ENCODE measurements at regions not wholly inside any gene's neighbourhood (a gene's known extent, or its start where the extent isn't known, plus 50 kb on each side); places are given as distances from the start of the nearest gene placed in this dataset.
"Not testable (repeated sequence)": the region's sequence is repeated elsewhere in the genome, so short reads cannot be mapped to it uniquely, and the experiment has no call there.

DNA sequence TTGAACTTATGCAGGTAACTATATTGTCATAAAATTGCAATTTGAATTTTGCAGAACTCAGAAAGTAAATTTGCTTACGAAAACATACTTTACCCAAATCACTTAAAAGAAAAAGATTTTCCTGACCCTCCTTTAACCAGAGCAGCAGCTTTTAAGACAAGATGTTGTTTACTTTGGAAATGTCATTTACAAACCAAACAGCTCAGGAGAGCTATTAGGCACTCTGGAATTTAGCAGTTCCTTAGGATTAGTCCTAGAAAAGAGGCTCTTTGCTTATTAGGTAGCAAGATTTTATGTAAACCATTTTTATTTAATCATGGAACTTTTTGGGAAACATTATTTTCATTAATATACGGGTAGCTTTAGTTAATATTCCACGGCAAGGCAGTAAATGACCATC is 765.7 kb upstream of the POU3F4 start:
- H3K36me3 Mint-ChIP-seq, result no peaks in the 10 kb centered on the region
- no peaks in the 10 kb centered on the region for H3K4me1 Mint-ChIP-seq (ENCODE audit: low read depth)
- no peaks in the 10 kb centered on the region for H3K9me3 Mint-ChIP-seq
- POLR2A ChIA-PET, result no interaction called here
- H3K27ac Mint-ChIP-seq, result no peak overlapping the region
- CTCF ChIA-PET, result no interaction called here
- no peak for DNase-seq
- intact Hi-C loops (cut with micrococcal nuclease), result no loop called here
- no peaks in the 10 kb centered on the region for H3K27me3 Mint-ChIP-seq
- H3K4me3 Mint-ChIP-seq, result no peak overlapping the region

DNA sequence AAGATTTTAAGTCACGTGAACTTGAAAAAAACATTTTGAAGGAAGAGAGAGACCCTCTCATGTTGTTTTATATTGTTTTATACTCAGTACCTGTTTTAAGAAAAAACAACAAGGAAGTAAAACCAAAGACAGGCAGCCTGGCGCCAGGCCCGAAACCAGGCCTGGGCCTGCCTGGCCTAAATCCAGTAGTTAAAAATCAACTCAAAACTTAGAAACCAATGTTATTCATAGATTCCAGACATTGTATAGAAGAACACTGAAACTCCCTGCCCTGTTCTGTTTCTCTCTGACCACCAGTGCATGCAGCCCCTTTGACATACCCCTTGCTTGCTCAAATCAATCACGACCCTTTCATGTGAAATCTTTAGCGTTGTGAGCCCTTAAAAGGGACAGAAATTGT is 762.4 kb upstream of the POU3F4 start:
- H3K4me1 Mint-ChIP-seq (ENCODE audit: low read depth); H3K27ac Mint-ChIP-seq; intact Hi-C loops (cut with micrococcal nuclease); DNase-seq; H3K36me3 Mint-ChIP-seq; H3K9me3 Mint-ChIP-seq; H3K27me3 Mint-ChIP-seq; H3K4me3 Mint-ChIP-seq; POLR2A ChIA-PET; CTCF ChIA-PET: not testable (repeated sequence)

DNA sequence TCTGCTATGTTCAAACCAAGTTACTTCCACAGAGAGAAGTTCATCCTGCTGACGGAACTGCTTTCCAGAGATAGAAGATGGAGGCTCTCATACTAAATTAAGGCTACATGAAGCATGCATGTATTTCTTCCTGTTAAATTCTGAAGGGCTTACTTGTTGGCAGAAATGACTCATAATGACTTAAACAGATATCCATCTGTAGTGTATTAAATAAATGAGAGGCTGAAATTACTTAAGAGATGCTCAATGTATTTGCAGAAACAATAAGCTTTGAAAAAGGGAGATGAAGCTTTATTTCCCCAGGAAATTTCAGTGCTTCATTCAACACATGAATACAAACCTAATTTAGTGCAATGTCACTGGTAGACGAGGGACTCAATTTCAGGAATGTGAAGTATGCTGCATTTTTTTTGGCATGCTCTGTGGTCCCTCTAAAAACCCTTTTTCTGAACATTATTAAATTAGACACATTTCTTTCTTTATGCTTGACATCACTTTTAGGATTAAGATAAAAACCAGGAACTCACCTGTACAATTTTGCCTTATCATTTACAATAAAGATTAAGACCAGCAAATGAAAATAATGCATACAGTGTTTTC is 759.1 kb upstream of the POU3F4 start:
- H3K4me3 Mint-ChIP-seq, result no peak overlapping the region
- POLR2A ChIA-PET, result no interaction called here
- CTCF ChIA-PET, result no interaction called here
- no peaks in the 10 kb centered on the region for H3K4me1 Mint-ChIP-seq (ENCODE audit: low read depth)
- intact Hi-C loops (cut with micrococcal nuclease), result no loop called here
- DNase-seq, result no peak
- H3K27ac Mint-ChIP-seq, result no peak overlapping the region
- H3K27me3 Mint-ChIP-seq, result no peaks in the 10 kb centered on the region
- no peaks in the 10 kb centered on the region for H3K36me3 Mint-ChIP-seq
- H3K9me3 Mint-ChIP-seq, result no peaks in the 10 kb centered on the region

DNA sequence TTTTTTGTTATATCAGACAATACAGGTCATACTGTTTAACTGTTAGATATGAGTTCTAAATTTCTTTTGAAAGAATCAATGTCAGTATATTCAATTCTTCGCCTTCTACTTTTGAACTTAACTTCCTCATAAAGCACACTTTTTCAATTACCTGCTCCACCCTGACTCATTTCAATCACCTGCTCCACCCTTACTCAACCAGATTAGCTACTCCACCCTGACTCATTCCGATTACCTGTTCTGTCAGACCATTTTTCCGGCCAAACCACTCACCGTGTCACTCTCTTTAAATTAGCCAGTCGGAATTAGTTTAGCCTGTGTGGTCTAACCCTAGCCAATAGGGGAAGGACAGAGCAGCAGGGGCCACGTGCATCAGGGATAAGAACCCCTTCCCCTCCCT is 751.8 kb upstream of the POU3F4 start:
- no peaks in the 10 kb centered on the region for H3K36me3 Mint-ChIP-seq
- no peaks in the 10 kb centered on the region for H3K4me1 Mint-ChIP-seq (ENCODE audit: low read depth)
- intact Hi-C loops (cut with micrococcal nuclease), result no loop called here
- DNase-seq, result no peak
- H3K27me3 Mint-ChIP-seq, result no peaks in the 10 kb centered on the region
- ChIA-PET POLR2A (no interaction called here), CTCF (no interaction called here)
- no peaks in the 10 kb centered on the region for H3K9me3 Mint-ChIP-seq
- H3K27ac Mint-ChIP-seq, result no peak overlapping the region
- no peak overlapping the region for H3K4me3 Mint-ChIP-seq

DNA sequence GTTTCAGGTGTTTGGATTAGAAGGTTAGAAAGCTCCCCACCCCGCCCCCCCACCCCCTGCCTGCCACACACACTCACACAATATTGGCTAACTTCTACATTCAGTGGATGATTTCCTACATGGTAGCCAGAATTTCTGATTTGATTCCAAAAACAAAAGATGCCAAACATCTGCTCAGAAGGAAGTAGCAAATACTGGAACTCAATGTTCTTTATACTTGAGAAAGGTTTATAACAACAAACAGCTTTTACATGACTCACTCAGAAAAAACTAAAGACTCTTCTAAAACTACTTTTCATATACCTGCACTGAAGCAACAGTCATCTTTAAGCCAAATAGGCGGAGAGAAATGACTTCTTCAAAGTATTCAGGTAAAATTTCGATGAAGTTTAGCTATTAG is 750.5 kb upstream of the POU3F4 start:
- intact Hi-C loops (cut with micrococcal nuclease), result no loop called here
- Mint-ChIP-seq H3K4me3 (no peak overlapping the region), H3K4me1 (ENCODE audit: low read depth) (no peaks in the 10 kb centered on the region), H3K9me3 (no peaks in the 10 kb centered on the region), H3K27ac (no peak overlapping the region), H3K36me3 (no peaks in the 10 kb centered on the region), H3K27me3 (no peaks in the 10 kb centered on the region)
- ChIA-PET CTCF (no interaction called here), POLR2A (no interaction called here)
- no peak for DNase-seq

DNA sequence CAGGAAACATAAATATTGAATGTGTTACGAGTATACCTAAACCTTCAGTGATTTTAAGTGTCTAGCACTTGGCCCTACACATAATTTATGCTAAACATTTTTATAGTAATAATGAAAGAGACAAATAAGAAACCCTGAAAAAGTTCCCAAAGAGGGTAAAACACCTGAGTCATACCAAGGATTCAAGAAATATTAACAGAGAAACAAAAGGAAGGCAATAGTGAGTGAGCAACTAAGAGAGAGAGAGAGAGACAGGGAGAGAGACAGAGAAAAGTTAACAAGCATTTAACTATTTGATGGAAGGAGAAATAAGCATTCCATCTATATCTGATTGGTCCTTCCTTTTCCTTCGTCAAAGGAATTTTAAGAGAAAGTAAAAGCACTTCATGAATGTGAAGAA is 743.6 kb upstream of the POU3F4 start:
- CTCF ChIA-PET, result no interaction called here
- H3K36me3 Mint-ChIP-seq, result no peaks in the 10 kb centered on the region
- DNase-seq, result no peak
- POLR2A ChIA-PET, result no interaction called here
- no peaks in the 10 kb centered on the region for H3K4me1 Mint-ChIP-seq (ENCODE audit: low read depth)
- H3K4me3 Mint-ChIP-seq, result no peak overlapping the region
- intact Hi-C loops (cut with micrococcal nuclease), result no loop called here
- peaks cover 7% of the 10 kb centered on the region for H3K9me3 Mint-ChIP-seq
- no peak overlapping the region for H3K27ac Mint-ChIP-seq
- H3K27me3 Mint-ChIP-seq, result no peaks in the 10 kb centered on the region

DNA sequence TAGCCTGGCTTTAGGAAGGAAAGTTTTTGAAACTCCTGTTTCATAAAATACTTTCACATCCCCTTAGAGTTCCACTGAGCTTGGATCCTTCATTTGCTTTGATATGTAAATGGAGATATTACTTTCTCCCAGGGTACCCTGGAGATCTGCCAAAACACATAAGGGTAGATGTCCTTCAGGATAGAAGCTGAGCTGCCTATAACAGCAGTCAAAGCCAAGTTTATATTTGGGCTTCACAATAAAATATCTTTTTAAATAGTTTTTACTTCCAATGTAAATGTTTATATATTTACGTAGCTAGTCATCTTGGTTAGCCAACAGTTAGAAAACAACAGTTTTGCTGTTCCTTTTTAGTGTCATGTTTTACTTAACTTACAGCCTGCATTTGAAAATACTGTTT is 742.3 kb upstream of the POU3F4 start:
- H3K9me3 Mint-ChIP-seq, result peaks cover 7% of the 10 kb centered on the region
- no peaks in the 10 kb centered on the region for H3K27me3 Mint-ChIP-seq
- no peak for DNase-seq
- H3K4me3 Mint-ChIP-seq, result no peak overlapping the region
- intact Hi-C loops (cut with micrococcal nuclease), result no loop called here
- no peaks in the 10 kb centered on the region for H3K4me1 Mint-ChIP-seq (ENCODE audit: low read depth)
- POLR2A ChIA-PET, result no interaction called here
- CTCF ChIA-PET, result no interaction called here
- H3K36me3 Mint-ChIP-seq, result no peaks in the 10 kb centered on the region
- H3K27ac Mint-ChIP-seq, result no peak overlapping the region

DNA sequence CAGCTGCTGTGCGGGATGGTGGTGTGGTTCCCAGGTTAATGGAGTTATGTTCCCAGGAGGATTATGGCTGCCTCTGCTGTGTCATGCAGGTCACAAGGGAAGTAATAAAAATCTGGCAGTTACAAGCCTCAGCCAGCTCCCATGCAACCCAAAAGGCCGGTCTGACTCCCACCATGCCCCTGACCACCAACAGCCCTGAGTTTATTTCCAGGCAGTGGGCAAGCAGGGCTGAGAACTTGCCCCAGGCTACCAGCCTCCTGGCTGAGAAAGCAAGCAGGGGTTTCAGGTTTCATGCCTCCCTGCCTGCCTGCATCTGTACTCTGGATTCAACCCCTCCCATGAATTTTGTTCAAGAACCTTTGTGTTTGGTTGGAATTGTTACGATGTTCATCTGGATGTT is 732.7 kb upstream of the POU3F4 start:
- H3K36me3 Mint-ChIP-seq, result no peaks in the 10 kb centered on the region
- H3K27me3 Mint-ChIP-seq, result no peaks in the 10 kb centered on the region
- POLR2A ChIA-PET, result no interaction called here
- no peak for DNase-seq
- H3K9me3 Mint-ChIP-seq, result peaks cover 2% of the 10 kb centered on the region
- H3K4me1 Mint-ChIP-seq (ENCODE audit: low read depth), result no peaks in the 10 kb centered on the region
- intact Hi-C loops (cut with micrococcal nuclease), result no loop called here
- no peak overlapping the region for H3K27ac Mint-ChIP-seq
- no peak overlapping the region for H3K4me3 Mint-ChIP-seq
- CTCF ChIA-PET, result no interaction called here

DNA sequence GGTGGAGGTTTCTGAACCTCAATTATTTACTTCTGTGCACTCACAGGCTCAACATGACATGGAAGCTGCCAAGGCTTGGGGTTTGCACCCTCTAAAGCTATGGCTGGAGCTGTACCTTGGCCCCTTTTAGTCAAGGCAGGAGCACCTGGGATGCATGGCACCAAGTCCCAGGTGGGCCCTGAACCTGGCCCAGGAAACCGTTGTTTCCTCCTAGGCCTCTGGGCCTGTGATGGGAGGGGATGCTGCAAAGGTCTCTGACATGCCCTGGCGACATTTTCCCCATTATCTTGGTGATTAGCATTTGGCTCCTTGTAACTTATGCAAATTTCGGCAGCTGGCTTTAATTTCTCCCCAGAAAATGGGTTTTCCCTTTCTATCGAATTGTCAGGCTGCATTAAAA is 726.1 kb upstream of the POU3F4 start:
- intact Hi-C loops (cut with micrococcal nuclease), result no loop called here
- ChIA-PET POLR2A (no interaction called here), CTCF (no interaction called here)
- Mint-ChIP-seq H3K36me3 (no peaks in the 10 kb centered on the region), H3K27ac (no peak overlapping the region), H3K9me3 (peaks cover 5% of the 10 kb centered on the region), H3K4me1 (ENCODE audit: low read depth) (no peaks in the 10 kb centered on the region), H3K4me3 (no peak overlapping the region), H3K27me3 (no peaks in the 10 kb centered on the region)
- no peak for DNase-seq

DNA sequence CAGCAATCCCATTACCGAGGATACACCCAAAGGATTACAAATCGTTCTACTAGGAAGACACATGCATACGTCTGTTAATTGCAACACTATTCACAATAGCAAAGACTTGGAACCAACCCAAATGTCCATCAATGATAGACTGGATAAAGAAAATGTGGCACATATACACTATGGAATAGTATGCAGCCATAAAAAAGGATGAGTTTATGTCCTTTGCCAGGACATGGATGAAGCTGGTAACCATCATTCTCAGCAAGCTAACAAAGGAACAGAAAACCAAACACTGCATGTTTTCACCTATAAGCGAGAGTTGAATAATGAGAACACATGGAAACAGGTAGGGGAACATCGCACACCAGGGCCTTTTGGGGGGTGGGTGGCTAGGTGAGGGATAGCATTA is 695.2 kb upstream of the POU3F4 start:
- H3K4me1 Mint-ChIP-seq (ENCODE audit: low read depth); POLR2A ChIA-PET; CTCF ChIA-PET; DNase-seq; H3K36me3 Mint-ChIP-seq; intact Hi-C loops (cut with micrococcal nuclease); H3K9me3 Mint-ChIP-seq; H3K27me3 Mint-ChIP-seq; H3K4me3 Mint-ChIP-seq; H3K27ac Mint-ChIP-seq: not testable (repeated sequence)

DNA sequence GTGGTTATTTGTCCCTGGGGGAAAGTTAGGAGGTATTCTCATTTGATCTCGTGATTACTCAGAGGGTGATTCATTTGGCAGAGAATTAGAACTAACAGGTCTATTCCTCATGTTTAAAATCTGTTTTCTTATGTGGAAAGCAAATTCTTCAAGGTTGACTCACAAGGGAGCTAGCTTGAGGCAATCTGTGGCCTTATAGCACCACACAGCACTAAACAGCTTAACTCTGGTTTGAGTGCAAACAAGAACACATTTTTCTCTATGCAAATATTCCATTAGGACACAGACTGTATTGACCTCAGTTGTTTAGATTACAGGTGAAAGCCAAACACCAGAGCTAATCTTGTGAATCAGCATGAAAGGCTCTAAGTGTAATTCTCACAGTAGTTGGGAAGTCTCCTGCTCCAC is 694.4 kb upstream of the POU3F4 start:
- intact Hi-C loops (cut with micrococcal nuclease), result no loop called here
- Mint-ChIP-seq H3K36me3 (no peaks in the 10 kb centered on the region), H3K4me1 (ENCODE audit: low read depth) (no peaks in the 10 kb centered on the region), H3K27ac (no peak overlapping the region), H3K4me3 (no peak overlapping the region), H3K27me3 (no peaks in the 10 kb centered on the region), H3K9me3 (peaks cover 2% of the 10 kb centered on the region)
- CTCF ChIA-PET, result no interaction called here
- POLR2A ChIA-PET, result no interaction called here
- no peak for DNase-seq

DNA sequence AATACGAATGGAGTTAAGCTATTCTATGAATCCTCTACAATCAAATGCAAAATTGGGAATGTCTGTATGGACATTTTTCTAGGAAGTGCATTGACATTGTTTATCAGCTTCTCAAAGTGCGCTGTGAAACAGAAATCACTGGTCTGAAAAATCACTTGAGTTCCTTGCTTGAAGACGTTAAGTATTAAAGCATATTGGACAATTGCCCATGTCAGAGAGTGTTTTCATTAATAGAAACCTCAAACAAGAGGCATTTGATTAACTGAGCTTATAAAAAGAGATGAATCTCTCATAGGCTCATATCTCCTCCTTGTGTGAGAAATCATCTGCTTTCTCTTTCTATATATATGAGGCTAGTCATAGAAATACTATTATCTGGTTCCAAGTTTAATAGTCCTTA is 692.1 kb upstream of the POU3F4 start:
- intact Hi-C loops (cut with micrococcal nuclease), result no loop called here
- no peak for DNase-seq
- CTCF ChIA-PET, result no interaction called here
- peaks cover 2% of the 10 kb centered on the region for H3K9me3 Mint-ChIP-seq
- H3K4me1 Mint-ChIP-seq (ENCODE audit: low read depth), result no peaks in the 10 kb centered on the region
- no peaks in the 10 kb centered on the region for H3K27me3 Mint-ChIP-seq
- no peak overlapping the region for H3K4me3 Mint-ChIP-seq
- H3K27ac Mint-ChIP-seq, result no peak overlapping the region
- no peaks in the 10 kb centered on the region for H3K36me3 Mint-ChIP-seq
- POLR2A ChIA-PET, result no interaction called here

DNA sequence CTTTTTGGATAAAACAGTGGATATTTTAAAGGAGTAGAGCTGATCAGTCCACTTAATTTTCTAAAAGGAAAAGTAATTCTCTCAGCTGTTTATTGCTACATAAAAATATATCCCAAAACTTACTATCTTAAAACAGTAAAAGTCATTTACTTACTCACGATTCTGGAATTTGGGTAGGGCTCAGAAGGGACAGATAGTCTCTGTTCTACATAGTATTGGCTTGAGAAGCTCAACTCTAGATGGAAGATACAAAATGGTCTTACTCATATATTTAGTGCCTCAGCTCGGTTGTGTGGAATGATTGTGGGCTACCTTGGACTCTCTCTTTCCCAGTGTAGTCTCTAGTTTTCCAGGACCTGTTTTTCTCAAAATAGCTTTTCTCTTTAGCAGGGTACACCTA is 691.5 kb upstream of the POU3F4 start:
- H3K27ac Mint-ChIP-seq, result no peak overlapping the region

DNA sequence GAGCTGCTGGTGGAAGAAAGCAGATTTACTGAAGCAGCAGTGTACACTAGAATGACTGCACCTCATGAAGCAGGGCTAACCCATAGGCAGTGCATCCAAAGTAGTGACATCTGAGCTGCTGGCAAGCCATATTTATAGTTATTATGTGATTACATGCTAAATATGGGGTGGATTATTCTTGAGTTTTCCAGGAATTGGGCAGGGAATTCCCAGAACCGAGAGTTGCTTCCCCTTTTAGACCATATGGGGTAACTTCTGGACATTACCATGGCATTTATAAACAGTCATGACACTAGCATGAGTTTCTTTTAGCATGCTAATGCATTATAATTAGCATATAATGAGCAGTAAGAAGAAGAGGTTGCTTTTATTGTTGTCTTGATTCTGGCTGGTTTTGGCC is 665.8 kb upstream of the POU3F4 start:
- no peaks in the 10 kb centered on the region for H3K27me3 Mint-ChIP-seq
- H3K9me3 Mint-ChIP-seq, result no peaks in the 10 kb centered on the region
- ChIA-PET POLR2A (no interaction called here), CTCF (no interaction called here)
- H3K36me3 Mint-ChIP-seq, result no peaks in the 10 kb centered on the region
- H3K4me3 Mint-ChIP-seq, result no peak overlapping the region
- H3K27ac Mint-ChIP-seq, result no peak overlapping the region
- DNase-seq, result no peak
- H3K4me1 Mint-ChIP-seq (ENCODE audit: low read depth), result no peaks in the 10 kb centered on the region
- intact Hi-C loops (cut with micrococcal nuclease), result no loop called here

More for the DNA sequence above, 691.5 kb upstream of the POU3F4 start:
- no peak for DNase-seq
- POLR2A ChIA-PET, result no interaction called here
- H3K4me3 Mint-ChIP-seq, result no peak overlapping the region
- no peaks in the 10 kb centered on the region for H3K9me3 Mint-ChIP-seq
- intact Hi-C loops (cut with micrococcal nuclease), result no loop called here
- no peaks in the 10 kb centered on the region for H3K4me1 Mint-ChIP-seq (ENCODE audit: low read depth)
- H3K36me3 Mint-ChIP-seq, result no peaks in the 10 kb centered on the region
- no peaks in the 10 kb centered on the region for H3K27me3 Mint-ChIP-seq
- CTCF ChIA-PET, result no interaction called here
